Neural cell (in vitro differentiated cells): ENCODE measurements at regions not wholly inside any gene's neighbourhood (a gene's known extent, or its start where the extent isn't known, plus 50 kb on each side); places are given as distances from the start of the nearest gene placed in this dataset.

Experiments used
- CTCF ChIP-seq: fragments of 450-650 bp; IDR thresholded peaks from 2 replicates; pipeline ENCODE4 v1.5.1; 2014; ENCODE audit warnings: antibody characterized with exemption, mild to moderate bottlenecking, moderate library complexity; ENCODE audit not compliant: poor library complexity, severe bottlenecking
- POLR2AphosphoS5 ChIP-seq: IDR thresholded peaks from 2 replicates; pipeline ENCODE4 v1.6.1; 2012
- TAF1 ChIP-seq: IDR thresholded peaks from 2 replicates; pipeline ENCODE4 v1.6.1; 2012; ENCODE audit warnings: low read depth

- no peak for TF ChIP-seq POLR2AphosphoS5
- TF ChIP-seq CTCF, result no peak
- no peak for TF ChIP-seq TAF1
Observed at GRCh38 chr6:135600086-135600702, 102.7 kb upstream of the AHI1 start.
